Liver (tissue), 8 donors: ENCODE measurements at regions not wholly inside any gene's neighbourhood (a gene's known extent, or its start where the extent isn't known, plus 50 kb on each side); places are given as distances from the start of the nearest gene placed in this dataset.

Experiments used
- DNase-seq: peaks from one replicate; pipeline ENCODE4 v3.0.0-alpha.2; 2017; ENCODE audit warnings: low spot score
- H3K27ac ChIP-seq, 2 donors: one replicate each; pipeline ENCODE4 v1.7.0; 2013; ENCODE audit warnings: inconsistent platforms in 2 of 2, low read length in 2 of 2, control low read depth in 1 of 2, low read depth in 1 of 2, mild to moderate bottlenecking in 1 of 2
- H3K27me3 ChIP-seq, 4 donors: one replicate each; pipeline versions ENCODE4 v1.6.1 to v1.7.0; 2013; ENCODE audit warnings: low read length in 3 of 4, inconsistent platforms in 1 of 4, mild to moderate bottlenecking in 1 of 4, moderate library complexity in 1 of 4; ENCODE audit not compliant: control insufficient read depth in 4 of 4, insufficient read depth in 4 of 4
- H3K36me3 ChIP-seq, 4 donors: one replicate each; pipeline versions ENCODE4 v1.6.1 to v1.7.0; 2013; ENCODE audit warnings: low read length in 3 of 4, mild to moderate bottlenecking in 3 of 4, low read depth in 1 of 4, moderate library complexity in 1 of 4; ENCODE audit not compliant: control insufficient read depth in 4 of 4, insufficient read depth in 3 of 4
- H3K4me1 ChIP-seq, 4 donors: one replicate each; pipeline versions ENCODE4 v1.6.1 to v1.7.0; 2013; ENCODE audit warnings: low read length in 3 of 4, mild to moderate bottlenecking in 3 of 4, moderate library complexity in 1 of 4; ENCODE audit not compliant: control insufficient read depth in 4 of 4, insufficient read depth in 4 of 4
- H3K4me3 ChIP-seq, 3 donors: one replicate each; pipeline versions ENCODE4 v1.6.1 to v1.7.0; 2013; ENCODE audit warnings: low read length in 3 of 3, control low read depth in 1 of 3, low read depth in 1 of 3, mild to moderate bottlenecking in 1 of 3
- H3K9ac ChIP-seq, 2 donors: one replicate each; pipeline ENCODE4 v1.7.0; 2013; ENCODE audit warnings: low read length in 2 of 2, mild to moderate bottlenecking in 2 of 2, moderate library complexity in 2 of 2, control low read depth in 1 of 2, low read depth in 1 of 2
- H3K9me3 ChIP-seq, 4 donors: one replicate each; pipeline versions ENCODE4 v1.6.1 to v1.7.0; 2013; ENCODE audit warnings: low read length in 3 of 4; ENCODE audit not compliant: control insufficient read depth in 4 of 4
- ATF3 ChIP-seq: IDR thresholded peaks from 2 replicates; pipeline ENCODE4 v1.6.1; 2016; ENCODE audit warnings: antibody characterized with exemption
- CTCF ChIP-seq: fragments of 150-350 bp; IDR thresholded peaks from 2 replicates; pipeline ENCODE4 v1.5.1; 2017; ENCODE audit warnings: improper control_type of control experiment, low read depth, low read length; ENCODE audit not compliant: missing input control
- EGR1 ChIP-seq, 2 donors: IDR thresholded peaks; 2 replicates each; pipeline ENCODE4 v1.6.1; 2016 to 2018; ENCODE audit warnings: antibody characterized with exemption in 2 of 2, low read depth in 2 of 2
- FOXA1 ChIP-seq: IDR thresholded peaks from 2 replicates; pipeline ENCODE4 v1.6.1; 2016; ENCODE audit warnings: antibody characterized with exemption
- FOXA2 ChIP-seq: IDR thresholded peaks from 2 replicates; pipeline ENCODE4 v1.6.1; 2016; ENCODE audit warnings: antibody characterized with exemption
- GABPA ChIP-seq, 2 donors: IDR thresholded peaks in 1 of 2; conservative IDR thresholded peaks in 1 of 2; 2 replicates each; pipeline ENCODE4 v1.6.1; 2016; ENCODE audit warnings: antibody characterized with exemption in 2 of 2, mild to moderate bottlenecking in 1 of 2, moderate library complexity in 1 of 2
- HNF4A ChIP-seq, 2 donors: conservative IDR thresholded peaks; 2 replicates each; pipeline ENCODE4 v1.6.1; 2016; ENCODE audit warnings: antibody characterized with exemption in 2 of 2, mild to moderate bottlenecking in 2 of 2
- HNF4G ChIP-seq: IDR thresholded peaks from 2 replicates; pipeline ENCODE4 v1.6.1; 2016; ENCODE audit warnings: antibody characterized with exemption
- JUND ChIP-seq, 2 donors: IDR thresholded peaks; 2 replicates each; pipeline ENCODE4 v1.6.1; 2016; ENCODE audit warnings: antibody characterized with exemption in 2 of 2
- MAX ChIP-seq: IDR thresholded peaks from 2 replicates; pipeline ENCODE4 v1.6.1; 2016; ENCODE audit warnings: antibody characterized with exemption
- NR2F2 ChIP-seq: IDR thresholded peaks from 2 replicates; pipeline ENCODE4 v1.6.1; 2016; ENCODE audit warnings: antibody characterized with exemption
- RAD21 ChIP-seq, 2 donors: IDR thresholded peaks; 2 replicates each; pipeline ENCODE4 v1.6.1; 2016; ENCODE audit warnings: antibody characterized with exemption in 2 of 2, mild to moderate bottlenecking in 2 of 2
- REST ChIP-seq: IDR thresholded peaks from 2 replicates; pipeline ENCODE4 v1.6.1; 2016; ENCODE audit warnings: antibody characterized with exemption, mild to moderate bottlenecking
- RXRA ChIP-seq, 2 donors: IDR thresholded peaks; 2 replicates each; pipeline ENCODE4 v1.6.1; 2017 to 2018; ENCODE audit warnings: antibody characterized with exemption in 2 of 2, mild to moderate bottlenecking in 1 of 2
- SP1 ChIP-seq: IDR thresholded peaks from 2 replicates; pipeline ENCODE4 v1.6.1; 2018; ENCODE audit warnings: antibody characterized with exemption, mild to moderate bottlenecking
- TAF1 ChIP-seq: conservative IDR thresholded peaks from 2 replicates; pipeline ENCODE4 v1.6.1; 2016; ENCODE audit warnings: antibody characterized with exemption, mild to moderate bottlenecking
- ZBTB33 ChIP-seq: IDR thresholded peaks from 2 replicates; pipeline ENCODE4 v1.6.1; 2016; ENCODE audit warnings: antibody characterized with exemption
- WGBS: extraction: QIAGEN DNeasy Blood & Tissue Kit; methylation state at CpG from one replicate; pipeline ENCODE4 v1.1.7; 2013; 5-methylcytosine and 5-hydroxymethylcytosine counted together
- donor health status: healthy.
- donor health status: healthy.
- donor health status: healthy.
- donor health status: healthy.
- donor health status: healthy.

GRCh38 chr19:28949535-28949934 lies 263.4 kb downstream of the UQCRFS1 start:
- H3K27me3 ChIP-seq = peaks cover 0 to 5% (median 0%) of the 10 kb centered on the region in 4 donors
- WGBS = 80% methylated on average over 4 of the region's 4 CpGs
- no peak overlapping the region for H3K4me3 ChIP-seq
- H3K9me3 ChIP-seq = peaks cover 0 to 4% (median 0%) of the 10 kb centered on the region in 4 donors
- H3K36me3 ChIP-seq = no peaks in the 10 kb centered on the region
- no peak overlapping the region for H3K27ac ChIP-seq
- H3K9ac ChIP-seq = no peak overlapping the region
- no peaks in the 10 kb centered on the region for H3K4me1 ChIP-seq
- no peak for DNase-seq
- no peak for TF ChIP-seq CTCF
- TF ChIP-seq HNF4A (conservative IDR thresholded peaks at IDR 0.05) = no peak
- TF ChIP-seq REST = no peak
- TF ChIP-seq ATF3 = no peak
- no peak for TF ChIP-seq EGR1 (IDR thresholded peaks at IDR 0.05; ENCODE audit: low read depth in 2 of 2)
- no peak for TF ChIP-seq SP1
- no peak for TF ChIP-seq HNF4G
- no peak for TF ChIP-seq MAX
- TF ChIP-seq ZBTB33 = no peak
- no peak for TF ChIP-seq GABPA (IDR thresholded peaks at IDR 0.05 in 1 of 2, conservative IDR thresholded peaks at IDR 0.05 in 1 of 2)
- no peak for TF ChIP-seq FOXA1
- TF ChIP-seq FOXA2 = no peak
- TF ChIP-seq JUND (IDR thresholded peaks at IDR 0.05) = no peak
- TF ChIP-seq TAF1 = no peak

- no peak for DNase-seq
- WGBS = 56% methylated on average over 1 of the region's 1 CpG
Observed at GRCh38 chr19:28949027-28949426, 263.9 kb downstream of the UQCRFS1 start.

More at GRCh38 chr19:28949027-28949426, 263.9 kb downstream of the UQCRFS1 start:
- no peak overlapping the region for H3K27ac ChIP-seq
- H3K4me1 ChIP-seq = no peaks in the 10 kb centered on the region
- no peaks in the 10 kb centered on the region for H3K36me3 ChIP-seq
- H3K27me3 ChIP-seq = peaks cover 0 to 5% (median 0%) of the 10 kb centered on the region in 4 donors
- TF ChIP-seq NR2F2 = no peak
- TF ChIP-seq FOXA1 = no peak
- no peak for TF ChIP-seq GABPA (IDR thresholded peaks at IDR 0.05 in 1 of 2, conservative IDR thresholded peaks at IDR 0.05 in 1 of 2)
- no peak for TF ChIP-seq RAD21 (IDR thresholded peaks at IDR 0.05)
- TF ChIP-seq MAX = no peak
- no peak for TF ChIP-seq CTCF
- no peak for TF ChIP-seq REST
- no peak for TF ChIP-seq JUND (IDR thresholded peaks at IDR 0.05)
- no peak for TF ChIP-seq RXRA (IDR thresholded peaks at IDR 0.05)
- no peak for TF ChIP-seq FOXA2
- no peak for TF ChIP-seq TAF1
- H3K9ac ChIP-seq = no peak overlapping the region
- peaks cover 0 to 2% (median 0%) of the 10 kb centered on the region in 4 donors for H3K9me3 ChIP-seq
- no peak overlapping the region for H3K4me3 ChIP-seq
